Right atrium auricular region (tissue), 2 donors: ENCODE measurements at regions not wholly inside any gene's neighbourhood (a gene's known extent, or its start where the extent isn't known, plus 50 kb on each side); places are given as distances from the start of the nearest gene placed in this dataset.
"Not testable (repeated sequence)": the region's sequence is repeated elsewhere in the genome, so short reads cannot be mapped to it uniquely, and the experiment has no call there.

ENCODE experiments used
- DNase-seq: peaks from one replicate; pipeline ENCODE4 v3.0.0-alpha.2; 2019; ENCODE audit warnings: low spot score
- H3K27ac ChIP-seq, 2 donors: fragments of 200-600 bp; sonication (generic); 1 replicate in 1 of 2; 2 replicates in 1 of 2; pipeline ENCODE4 v1.5.1; 2016 to 2019
- H3K27me3 ChIP-seq, 2 donors: fragments of 200-600 bp; sonication (generic); one replicate each; pipeline versions ENCODE4 v1.5.1 to v1.6.0; 2017 to 2019
- H3K36me3 ChIP-seq: fragments of 200-600 bp; sonication (generic); one replicate; pipeline ENCODE4 v1.5.1; 2016
- H3K4me1 ChIP-seq, 2 donors: fragments of 200-600 bp; sonication (generic); one replicate each; pipeline versions ENCODE4 v1.5.1 to v1.6.0; 2017 to 2019
- H3K4me3 ChIP-seq, 2 donors: fragments of 200-600 bp; sonication (generic); 1 replicate in 1 of 2; 2 replicates in 1 of 2; pipeline ENCODE4 v1.5.1; 2017 to 2019; ENCODE audit warnings: mild to moderate bottlenecking in 1 of 2, moderate library complexity in 1 of 2
- H3K9me3 ChIP-seq, 2 donors: fragments of 200-600 bp; sonication (generic); one replicate each; pipeline ENCODE4 v1.5.1; 2019
- TF ChIP-seq, protein P1 (sequence below), 2 donors: fragments of 200-600 bp; sonication (generic); IDR thresholded peaks; one replicate each; pipeline ENCODE4 v1.5.1; 2019; ENCODE audit warnings: antibody characterized with exemption in 2 of 2

GRCh38 chr2:111624411-111625156 lies 259.4 kb downstream of the ANAPC1 start:
- Histone ChIP-seq H3K36me3 (no peaks in the 10 kb centered on the region), H3K27ac (no peak overlapping the region), H3K9me3 (peaks cover 0 to 29% of the 10 kb centered on the region in 2 donors), H3K4me3 (no peak overlapping the region), H3K27me3 (no peaks in the 10 kb centered on the region), H3K4me1 (no peaks in the 10 kb centered on the region)
- TF ChIP-seq, protein P1, sequence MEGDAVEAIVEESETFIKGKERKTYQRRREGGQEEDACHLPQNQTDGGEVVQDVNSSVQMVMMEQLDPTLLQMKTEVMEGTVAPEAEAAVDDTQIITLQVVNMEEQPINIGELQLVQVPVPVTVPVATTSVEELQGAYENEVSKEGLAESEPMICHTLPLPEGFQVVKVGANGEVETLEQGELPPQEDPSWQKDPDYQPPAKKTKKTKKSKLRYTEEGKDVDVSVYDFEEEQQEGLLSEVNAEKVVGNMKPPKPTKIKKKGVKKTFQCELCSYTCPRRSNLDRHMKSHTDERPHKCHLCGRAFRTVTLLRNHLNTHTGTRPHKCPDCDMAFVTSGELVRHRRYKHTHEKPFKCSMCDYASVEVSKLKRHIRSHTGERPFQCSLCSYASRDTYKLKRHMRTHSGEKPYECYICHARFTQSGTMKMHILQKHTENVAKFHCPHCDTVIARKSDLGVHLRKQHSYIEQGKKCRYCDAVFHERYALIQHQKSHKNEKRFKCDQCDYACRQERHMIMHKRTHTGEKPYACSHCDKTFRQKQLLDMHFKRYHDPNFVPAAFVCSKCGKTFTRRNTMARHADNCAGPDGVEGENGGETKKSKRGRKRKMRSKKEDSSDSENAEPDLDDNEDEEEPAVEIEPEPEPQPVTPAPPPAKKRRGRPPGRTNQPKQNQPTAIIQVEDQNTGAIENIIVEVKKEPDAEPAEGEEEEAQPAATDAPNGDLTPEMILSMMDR (IDR thresholded peaks at IDR 0.05) = no peak
- DNase-seq = no peak

GRCh38 chr2:111625157-111625537 lies 258.8 kb downstream of the ANAPC1 start:
- DNase-seq, H3K4me3 ChIP-seq, H3K27me3 ChIP-seq, H3K4me1 ChIP-seq, H3K36me3 ChIP-seq, H3K27ac ChIP-seq: not testable (repeated sequence)
- H3K9me3 ChIP-seq = peaks cover 0 to 34% of the 10 kb centered on the region in 2 donors

DNA sequence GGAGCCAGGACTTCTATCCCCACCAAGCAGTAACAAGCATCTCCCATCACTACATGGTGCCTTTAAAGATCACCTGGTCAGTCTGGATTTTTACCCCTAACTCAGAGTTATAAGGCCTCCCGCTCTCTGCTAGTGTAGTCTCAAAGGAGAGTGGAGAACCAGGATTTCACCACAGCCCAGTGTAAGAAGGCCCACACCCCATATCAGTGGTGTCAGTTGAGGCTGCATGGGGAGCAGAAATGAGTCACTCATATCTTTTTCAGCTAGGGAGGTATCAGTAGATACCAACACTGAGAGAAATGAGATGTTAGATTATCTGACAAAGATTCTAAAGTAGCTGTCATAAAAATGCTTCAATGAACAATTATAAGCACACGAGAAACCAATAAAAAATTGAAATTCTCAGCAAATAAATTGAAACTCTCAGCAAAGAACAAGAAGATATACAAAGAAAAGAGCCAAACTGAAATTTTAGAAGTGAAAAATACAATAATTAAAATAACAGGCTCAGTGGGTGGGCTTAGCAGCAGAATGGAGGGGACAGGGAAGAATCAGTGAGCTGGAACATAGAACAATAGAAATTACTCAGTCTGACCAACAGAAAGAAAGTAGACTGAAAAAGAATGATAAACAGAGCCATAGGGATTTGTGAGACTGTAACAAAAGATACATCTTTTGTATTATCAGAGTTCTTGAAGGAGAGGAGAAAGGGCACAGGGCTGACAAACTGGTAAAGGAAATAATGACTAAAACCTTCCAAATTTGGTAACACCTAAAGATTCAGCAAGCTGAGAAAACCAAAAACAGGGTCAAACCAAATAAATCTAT lies 257.7 kb downstream of the ANAPC1 start:
- peaks cover 0 to 38% of the 10 kb centered on the region in 2 donors for H3K9me3 ChIP-seq
- H3K4me3 ChIP-seq = no peak overlapping the region
- TF ChIP-seq, protein P1 (IDR thresholded peaks at IDR 0.05) = no peak
- no peaks in the 10 kb centered on the region for H3K36me3 ChIP-seq
- H3K4me1 ChIP-seq = no peaks in the 10 kb centered on the region
- H3K27me3 ChIP-seq = no peaks in the 10 kb centered on the region
- H3K27ac ChIP-seq = no peak overlapping the region
- DNase-seq = no peak

DNA sequence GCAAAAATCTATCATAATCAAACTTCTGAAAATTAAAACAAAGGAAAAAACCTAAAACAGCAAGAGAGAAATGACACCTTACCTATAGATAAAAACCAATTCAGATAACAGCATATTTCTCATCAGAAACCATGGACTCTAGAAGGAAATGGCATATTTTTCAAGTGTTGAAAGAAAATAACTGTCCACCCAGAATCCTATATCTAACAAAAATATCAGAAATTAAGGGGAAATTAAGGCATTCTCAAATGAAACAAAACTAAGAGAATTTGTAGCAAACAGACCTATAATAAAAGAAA lies 257.2 kb downstream of the ANAPC1 start:
- Histone ChIP-seq H3K27ac (no peak overlapping the region), H3K9me3 (peaks cover 0 to 38% of the 10 kb centered on the region in 2 donors), H3K4me3 (no peak overlapping the region), H3K27me3 (no peaks in the 10 kb centered on the region), H3K36me3 (no peaks in the 10 kb centered on the region), H3K4me1 (no peaks in the 10 kb centered on the region)
- TF ChIP-seq, protein P1 (IDR thresholded peaks at IDR 0.05) = no peak
- DNase-seq = no peak

- H3K27me3 ChIP-seq = no peaks in the 10 kb centered on the region
- H3K4me1 ChIP-seq = no peaks in the 10 kb centered on the region
- TF ChIP-seq, protein P1 (IDR thresholded peaks at IDR 0.05) = no peak
- H3K36me3 ChIP-seq = no peaks in the 10 kb centered on the region
- no peak overlapping the region for H3K4me3 ChIP-seq
- no peak overlapping the region for H3K27ac ChIP-seq
- H3K9me3 ChIP-seq = peaks cover 0 to 38% of the 10 kb centered on the region in 2 donors
- no peak for DNase-seq
These were observed 256.7 kb downstream of the ANAPC1 start for GRCh38 chr2:111627256-111627655.

GRCh38 chr2:111628221-111628620 lies 255.8 kb downstream of the ANAPC1 start:
- Histone ChIP-seq H3K4me3 (no peak overlapping the region), H3K27ac (no peak overlapping the region), H3K4me1 (no peaks in the 10 kb centered on the region), H3K27me3 (no peaks in the 10 kb centered on the region), H3K36me3 (no peaks in the 10 kb centered on the region), H3K9me3 (peaks cover 0 to 38% of the 10 kb centered on the region in 2 donors)
- TF ChIP-seq, protein P1 (IDR thresholded peaks at IDR 0.05) = no peak
- DNase-seq = no peak
